Fibroblast of mammary gland (primary cell): ENCODE measurements at regions not wholly inside any gene's neighbourhood (a gene's known extent, or its start where the extent isn't known, plus 50 kb on each side); places are given as distances from the start of the nearest gene placed in this dataset.

Experiments used
- DNase-seq: peaks from one replicate; pipeline ENCODE4 v3.0.0-alpha.2; 2010; ENCODE audit warnings: low read depth
- H3K4me3 ChIP-seq: 2 replicates; pipeline ENCODE4 v1.5.1; 2011; ENCODE audit warnings: low read depth, mild to moderate bottlenecking, low read length, moderate library complexity; ENCODE audit not compliant: control insufficient read depth
- TF ChIP-seq, protein P1 (sequence below): conservative IDR thresholded peaks from 2 replicates; pipeline ENCODE4 v1.5.1; 2011; ENCODE audit warnings: low read depth, low read length, inconsistent platforms; ENCODE audit not compliant: control insufficient read depth, insufficient read depth

DNA sequence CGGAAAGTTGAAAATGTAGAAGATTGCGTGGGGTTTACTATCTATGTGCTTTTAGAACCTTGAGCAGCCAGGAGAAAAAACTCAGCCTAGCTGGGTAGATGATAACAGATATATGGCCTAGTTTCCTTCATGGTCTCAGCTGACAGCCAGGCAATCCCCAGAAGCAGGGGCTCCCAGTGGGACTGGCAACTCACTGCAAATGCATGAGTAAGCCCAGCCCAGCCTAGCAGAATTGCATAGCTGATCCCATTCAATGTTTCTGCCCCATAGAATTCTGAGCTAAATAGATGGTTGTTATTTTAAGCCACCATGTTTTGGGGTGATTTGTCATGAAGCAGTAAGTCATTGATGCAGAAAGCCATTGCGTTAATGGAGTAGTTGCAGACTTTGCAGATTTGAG lies 108.5 kb downstream of the ERCC5 start:
- TF ChIP-seq, protein P1, sequence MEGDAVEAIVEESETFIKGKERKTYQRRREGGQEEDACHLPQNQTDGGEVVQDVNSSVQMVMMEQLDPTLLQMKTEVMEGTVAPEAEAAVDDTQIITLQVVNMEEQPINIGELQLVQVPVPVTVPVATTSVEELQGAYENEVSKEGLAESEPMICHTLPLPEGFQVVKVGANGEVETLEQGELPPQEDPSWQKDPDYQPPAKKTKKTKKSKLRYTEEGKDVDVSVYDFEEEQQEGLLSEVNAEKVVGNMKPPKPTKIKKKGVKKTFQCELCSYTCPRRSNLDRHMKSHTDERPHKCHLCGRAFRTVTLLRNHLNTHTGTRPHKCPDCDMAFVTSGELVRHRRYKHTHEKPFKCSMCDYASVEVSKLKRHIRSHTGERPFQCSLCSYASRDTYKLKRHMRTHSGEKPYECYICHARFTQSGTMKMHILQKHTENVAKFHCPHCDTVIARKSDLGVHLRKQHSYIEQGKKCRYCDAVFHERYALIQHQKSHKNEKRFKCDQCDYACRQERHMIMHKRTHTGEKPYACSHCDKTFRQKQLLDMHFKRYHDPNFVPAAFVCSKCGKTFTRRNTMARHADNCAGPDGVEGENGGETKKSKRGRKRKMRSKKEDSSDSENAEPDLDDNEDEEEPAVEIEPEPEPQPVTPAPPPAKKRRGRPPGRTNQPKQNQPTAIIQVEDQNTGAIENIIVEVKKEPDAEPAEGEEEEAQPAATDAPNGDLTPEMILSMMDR, result no peak
- no peak overlapping the region for H3K4me3 ChIP-seq
- no peak for DNase-seq

DNA sequence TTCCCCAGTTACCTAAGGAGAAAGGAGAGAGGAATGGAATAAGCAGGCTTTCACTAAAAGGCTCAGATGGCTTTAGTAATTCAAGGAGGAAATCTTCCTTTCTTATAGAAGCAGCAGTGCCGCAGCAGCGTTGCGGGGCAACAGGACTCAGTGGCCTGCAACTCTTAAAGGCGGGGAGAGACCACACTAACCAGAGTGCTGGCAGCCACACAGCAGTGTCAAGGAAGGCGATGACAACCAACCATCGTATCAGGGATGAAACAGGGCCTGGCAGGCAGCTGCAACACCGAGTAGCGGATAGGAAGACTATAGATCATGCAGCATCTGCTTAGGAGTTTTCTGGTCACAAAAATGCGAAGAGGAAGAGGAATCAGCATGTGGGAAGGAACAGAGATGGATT lies 106.0 kb downstream of the ERCC5 start:
- TF ChIP-seq, protein P1, result no peak
- H3K4me3 ChIP-seq, result no peak overlapping the region
- no peak for DNase-seq

DNA sequence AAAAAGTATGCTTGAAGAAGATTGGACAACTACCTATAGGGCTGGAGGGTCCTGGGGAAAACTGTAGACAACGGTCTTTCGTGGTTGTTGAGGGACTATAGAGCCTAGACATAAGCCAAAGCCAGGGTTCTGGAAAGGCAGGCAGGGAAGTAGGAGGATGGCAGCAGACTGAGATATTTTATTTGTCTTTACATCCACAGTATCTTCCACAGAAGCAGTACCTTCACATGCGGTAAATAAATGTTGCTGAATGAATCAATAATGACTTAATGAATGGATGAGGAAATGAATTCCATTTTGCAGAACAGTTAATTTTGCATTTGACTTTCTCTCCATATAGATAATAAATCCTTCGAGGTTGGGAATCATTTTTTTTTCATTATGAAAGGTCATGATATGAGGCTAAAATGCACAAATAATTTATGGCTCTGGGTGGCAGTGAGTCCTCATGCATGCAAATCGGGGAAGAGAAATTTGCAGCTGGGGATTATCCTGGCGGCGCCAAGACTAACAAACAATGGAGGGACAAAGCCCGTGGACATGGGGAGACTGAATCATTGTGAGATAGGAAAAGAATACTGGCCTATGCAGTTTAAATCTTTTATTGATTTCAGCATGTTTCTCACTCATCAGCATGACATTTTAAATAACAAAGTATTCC lies 102.0 kb downstream of the ERCC5 start:
- no peak overlapping the region for H3K4me3 ChIP-seq
- TF ChIP-seq, protein P1, result peak; percentile 2
- peak; percentile 24 for DNase-seq

DNA sequence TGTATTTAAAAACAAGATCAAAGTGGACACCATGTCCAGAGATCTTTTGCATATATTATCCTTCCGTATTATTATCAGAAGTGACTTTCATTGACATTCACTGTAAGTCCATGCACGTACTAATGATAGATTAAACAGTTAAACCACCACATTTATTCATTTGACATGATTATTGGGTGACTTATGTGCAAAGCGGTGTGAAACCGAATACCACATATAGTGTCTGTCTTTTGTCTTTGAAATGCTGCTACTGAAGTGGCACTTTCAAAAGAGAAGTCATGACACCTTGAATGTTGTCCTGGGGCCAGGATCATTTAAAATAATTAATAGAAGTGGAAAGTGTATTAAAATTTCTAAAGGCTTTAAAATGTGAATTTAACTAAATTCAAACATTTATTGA lies 100.1 kb downstream of the ERCC5 start:
- TF ChIP-seq, protein P1, result no peak
- no peak for DNase-seq
- no peak overlapping the region for H3K4me3 ChIP-seq

DNA sequence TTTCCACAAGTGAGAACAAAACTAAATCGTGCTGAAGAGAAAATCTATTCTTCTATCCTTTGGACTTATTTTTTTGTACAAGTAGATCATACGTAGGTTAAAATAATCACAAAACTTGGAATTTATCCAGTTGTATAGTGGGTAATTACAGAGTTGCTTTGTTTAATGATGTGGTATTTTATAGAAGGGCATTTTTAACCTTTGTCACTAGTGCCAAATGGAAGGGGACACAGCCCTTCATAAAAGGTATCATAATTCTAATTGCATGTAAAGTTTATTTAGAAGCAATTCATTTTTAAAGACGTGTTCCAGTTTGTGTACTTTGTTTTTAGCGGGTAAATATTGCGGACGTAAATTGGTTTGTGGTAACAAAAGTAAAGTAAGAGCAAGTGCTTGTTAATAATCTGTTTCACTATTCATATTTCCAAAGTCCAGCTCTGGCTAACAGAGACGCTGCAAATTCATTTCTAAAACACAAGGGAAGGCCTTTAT lies 99.5 kb downstream of the ERCC5 start:
- TF ChIP-seq, protein P1, result no peak
- H3K4me3 ChIP-seq, result no peak overlapping the region
- DNase-seq, result no peak

DNA sequence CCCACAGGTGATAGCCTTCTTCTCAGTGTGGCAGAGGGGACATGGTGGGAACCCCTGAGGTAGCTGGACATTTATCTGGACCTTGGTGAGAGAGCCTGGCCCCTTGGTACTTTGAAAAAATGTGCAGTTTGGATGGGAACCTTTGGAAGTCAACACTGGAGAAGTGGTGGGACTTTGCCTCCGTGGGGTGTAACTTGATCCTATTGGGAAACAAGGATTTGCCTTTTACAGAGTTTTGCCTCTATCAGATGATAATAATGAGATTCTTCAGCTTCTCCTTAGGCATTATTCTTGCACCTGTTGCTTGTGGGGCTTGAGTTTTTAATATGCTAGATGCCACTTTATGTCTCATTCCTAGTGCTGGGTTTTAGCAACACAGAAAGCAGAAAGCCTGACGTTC lies 99.0 kb downstream of the ERCC5 start:
- H3K4me3 ChIP-seq, result no peak overlapping the region
- no peak for DNase-seq
- TF ChIP-seq, protein P1, result no peak
